GM21529 (cell line): ENCODE measurements at regions not wholly inside any gene's neighbourhood (a gene's known extent, or its start where the extent isn't known, plus 50 kb on each side); places are given as distances from the start of the nearest gene placed in this dataset.
"Not testable (repeated sequence)": the region's sequence is repeated elsewhere in the genome, so short reads cannot be mapped to it uniquely, and the experiment has no call there.

Source experiments
- ATAC-seq: cut with Tn5 transposase; IDR thresholded peaks from one replicate; pipeline ENCODE4 v1.9.1; 2021; ENCODE audit not compliant: unreplicated experiment

DNA sequence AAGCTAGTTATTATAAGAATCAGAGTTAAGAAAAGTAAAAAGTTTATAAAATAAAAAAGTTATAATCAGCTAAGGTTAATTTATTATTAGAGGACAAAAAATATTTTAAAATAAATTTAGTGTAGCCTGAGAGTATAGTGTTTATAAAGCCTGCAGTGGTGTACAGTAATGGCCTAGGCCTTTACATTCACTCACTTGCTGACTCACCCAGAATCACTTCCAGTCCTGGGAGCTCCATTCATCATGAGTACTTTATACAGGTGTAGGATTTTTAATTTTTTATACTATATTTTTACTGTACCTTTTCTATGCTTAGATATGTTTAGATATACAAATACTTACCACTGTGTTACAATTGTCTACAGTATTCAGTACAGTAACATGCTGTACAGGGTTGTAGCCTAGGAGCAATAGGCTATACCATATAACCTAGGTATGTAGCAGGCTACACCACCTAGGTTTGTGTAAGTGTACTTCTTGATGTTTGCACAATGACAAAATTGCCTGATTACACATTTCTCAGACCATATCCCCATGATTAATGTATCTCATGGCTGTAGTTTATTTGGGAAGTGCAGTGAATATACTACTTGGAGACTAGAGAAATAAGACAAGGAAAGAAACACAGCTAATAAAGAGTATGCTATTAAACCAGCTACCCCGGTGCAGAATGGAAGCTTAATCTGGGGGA, 101.9 kb upstream of the GALNT15 start:
- no peak for ATAC-seq

DNA sequence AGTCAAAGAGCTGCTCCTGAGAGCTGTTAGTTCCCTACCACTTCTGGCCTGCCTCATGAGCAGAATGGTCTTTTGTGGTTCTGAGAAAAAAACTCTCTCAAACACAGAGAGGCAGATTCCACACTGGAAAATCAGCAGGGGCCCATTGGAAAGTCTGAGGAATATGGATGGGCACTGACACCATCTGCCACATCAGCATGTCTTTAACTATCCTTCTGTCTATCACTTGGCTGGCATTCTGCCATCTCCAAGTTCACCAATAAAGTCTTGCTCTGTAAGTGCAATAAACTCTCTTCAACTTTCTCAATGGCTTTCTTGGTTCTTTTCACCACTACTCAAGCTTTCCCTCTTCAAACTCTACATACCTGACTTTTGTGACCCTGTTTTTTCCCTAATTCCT, 101.3 kb upstream of the GALNT15 start:
- ATAC-seq: no peak

DNA sequence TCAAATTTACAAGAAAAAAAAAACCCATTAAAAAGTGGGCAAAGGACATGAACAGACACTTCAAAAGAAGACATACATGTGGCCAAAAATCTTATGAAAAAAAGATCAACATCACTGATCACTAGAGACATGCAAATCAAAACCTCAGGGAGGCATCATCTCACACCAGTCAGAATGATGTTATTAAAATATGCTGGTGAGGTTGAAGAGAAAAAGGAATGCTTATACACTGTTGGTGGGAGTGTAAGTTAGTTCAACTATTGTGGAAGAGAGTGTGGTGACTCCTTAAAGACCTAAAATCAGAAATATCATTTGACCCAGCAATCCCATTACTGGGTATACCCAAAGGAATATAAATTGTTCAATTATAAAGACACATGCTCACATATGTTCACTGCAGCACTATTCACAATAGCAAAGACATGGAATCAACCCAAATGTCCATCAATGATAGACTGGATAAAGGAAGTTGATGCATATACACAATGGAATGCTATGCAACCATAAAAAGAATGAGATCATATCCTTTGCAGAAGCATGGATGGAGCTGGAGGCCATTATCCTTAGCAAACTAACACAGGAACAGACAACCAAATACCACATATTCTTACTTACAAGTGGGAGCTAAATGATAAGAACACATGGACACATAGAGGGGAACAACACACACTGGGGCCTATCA, 100.3 kb upstream of the GALNT15 start:
- not testable (repeated sequence) for ATAC-seq

DNA sequence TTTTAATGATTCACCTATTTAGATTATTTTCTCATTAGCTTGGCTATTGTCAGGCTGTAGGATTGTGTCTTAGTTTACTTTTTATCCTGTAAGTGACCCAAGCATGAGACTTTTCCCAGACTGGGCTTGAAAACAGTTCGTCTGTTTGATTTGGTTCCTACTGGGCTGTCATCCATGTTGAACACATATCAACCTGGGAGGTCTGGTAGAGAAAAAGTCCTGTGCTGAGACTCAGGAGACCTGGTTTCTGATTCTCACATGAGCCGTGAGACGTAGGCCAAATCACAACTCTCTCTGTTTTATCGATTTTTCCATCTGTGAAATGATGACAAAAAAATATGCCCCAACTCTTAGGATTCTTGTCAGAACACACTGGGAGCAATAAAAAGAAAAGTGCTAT, 98.8 kb upstream of the GALNT15 start:
- no peak for ATAC-seq

DNA sequence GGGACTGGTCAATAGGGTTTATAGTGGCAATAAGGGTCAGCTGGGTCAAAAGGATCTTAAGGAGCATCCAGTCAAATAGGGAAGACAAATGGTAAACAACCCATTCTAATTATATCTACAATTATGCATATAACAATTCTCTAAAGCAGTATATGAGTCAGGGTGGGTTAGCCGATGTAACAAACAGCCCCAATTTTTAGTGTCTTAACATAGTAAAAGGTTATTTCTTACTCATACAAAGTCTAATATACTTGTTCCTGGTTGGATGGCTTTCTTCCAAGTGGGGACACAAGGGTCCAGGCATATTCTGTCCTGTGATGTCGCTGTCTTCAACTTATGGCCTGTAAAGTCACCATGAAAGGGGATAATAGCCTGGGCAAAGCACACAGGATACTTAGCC, 97.9 kb upstream of the GALNT15 start:
- no peak for ATAC-seq

DNA sequence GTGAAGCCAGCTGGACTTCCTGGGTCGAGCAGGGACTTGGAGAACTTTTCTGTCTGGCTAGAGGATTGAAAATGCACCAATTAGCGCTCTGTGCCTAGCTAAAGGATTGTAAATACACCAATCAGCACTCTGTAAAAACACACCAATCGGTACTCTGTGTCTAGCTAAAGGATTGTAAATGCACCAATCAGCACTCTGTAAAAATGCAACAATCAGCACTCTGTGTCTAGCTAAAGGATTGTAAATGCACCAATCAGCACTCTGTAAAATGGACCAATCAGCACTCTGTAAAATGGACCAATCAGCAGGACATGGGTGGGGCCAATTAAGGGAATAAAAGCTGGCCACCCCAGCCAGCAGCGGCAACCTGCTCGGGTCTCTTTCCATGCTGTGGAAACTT, 97.3 kb upstream of the GALNT15 start:
- not testable (repeated sequence) for ATAC-seq

DNA sequence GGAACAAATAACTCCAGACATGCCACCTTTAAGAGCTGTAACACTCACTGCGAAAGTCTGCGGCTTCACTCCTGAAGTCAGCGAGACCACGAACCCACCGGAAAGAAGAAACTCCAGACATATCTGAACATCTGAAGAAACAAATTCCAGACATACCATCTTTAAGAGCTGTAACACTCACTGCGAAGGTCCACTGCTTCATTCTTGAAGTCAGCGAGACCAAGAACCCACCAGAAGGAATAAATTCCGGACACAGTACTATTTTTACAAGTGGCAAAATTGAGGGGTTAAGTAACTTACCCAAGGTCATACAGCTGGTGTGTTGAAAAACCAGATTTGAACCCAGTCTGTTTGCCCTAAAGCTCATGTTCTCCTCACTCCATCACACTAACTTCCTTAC, 96.8 kb upstream of the GALNT15 start:
- not testable (repeated sequence) for ATAC-seq

DNA sequence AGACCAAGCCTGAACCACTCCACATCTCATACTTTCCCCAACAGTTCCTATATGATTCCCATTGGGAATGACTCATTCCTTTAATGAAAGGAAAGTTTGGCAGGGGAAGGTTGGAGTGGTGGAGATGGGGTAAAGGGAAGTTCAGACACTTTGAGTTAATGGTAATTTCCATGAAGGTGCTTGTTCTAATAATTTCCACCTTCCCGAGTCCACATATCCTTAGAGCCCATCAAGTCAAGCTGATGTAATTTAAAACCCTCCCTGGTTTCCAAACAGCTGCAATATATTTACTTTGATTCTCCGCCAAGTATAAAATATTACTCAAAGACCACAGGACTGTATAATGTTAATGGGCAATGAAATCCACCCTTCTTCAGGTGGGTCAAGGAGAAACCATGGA, 95.0 kb upstream of the GALNT15 start:
- ATAC-seq: no peak

DNA sequence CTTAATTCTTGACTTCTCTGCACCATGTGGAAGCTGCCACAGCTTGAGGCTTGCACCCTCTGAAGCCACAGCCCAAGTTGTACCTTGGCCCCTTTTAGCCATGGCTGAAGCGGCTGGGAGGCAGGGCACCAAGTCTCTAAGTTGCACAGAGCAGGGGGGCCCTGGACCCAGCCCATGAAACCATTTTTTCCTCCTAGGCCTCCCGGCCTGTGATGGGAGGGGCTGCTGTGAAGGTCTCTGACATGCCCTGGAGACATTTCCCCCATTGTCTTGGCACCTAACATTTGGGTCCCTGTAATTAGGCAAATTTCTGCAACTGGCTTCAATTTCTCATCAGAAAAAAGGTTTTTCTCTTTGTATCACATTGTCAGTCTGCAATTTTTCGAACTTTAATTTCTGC, 92.8 kb upstream of the GALNT15 start:
- no peak for ATAC-seq

DNA sequence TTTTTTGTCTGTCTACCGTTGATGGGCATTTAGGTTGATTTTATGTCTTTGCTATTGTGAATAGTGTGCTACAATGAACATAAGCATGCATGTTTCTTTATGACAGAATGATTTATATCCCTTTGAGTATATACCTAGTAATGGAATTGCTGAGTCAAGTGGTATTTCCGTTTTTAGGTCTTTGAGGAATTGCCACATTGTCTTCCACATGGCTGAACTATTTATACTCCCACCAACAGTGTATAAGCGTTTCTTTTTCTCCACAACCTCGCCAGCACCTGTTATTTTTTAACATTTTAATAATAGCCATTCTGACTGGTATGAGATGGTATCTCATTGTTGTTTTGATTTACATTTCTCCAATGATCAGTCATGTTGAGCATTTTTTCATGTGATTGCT, 89.6 kb upstream of the GALNT15 start:
- ATAC-seq: no peak

DNA sequence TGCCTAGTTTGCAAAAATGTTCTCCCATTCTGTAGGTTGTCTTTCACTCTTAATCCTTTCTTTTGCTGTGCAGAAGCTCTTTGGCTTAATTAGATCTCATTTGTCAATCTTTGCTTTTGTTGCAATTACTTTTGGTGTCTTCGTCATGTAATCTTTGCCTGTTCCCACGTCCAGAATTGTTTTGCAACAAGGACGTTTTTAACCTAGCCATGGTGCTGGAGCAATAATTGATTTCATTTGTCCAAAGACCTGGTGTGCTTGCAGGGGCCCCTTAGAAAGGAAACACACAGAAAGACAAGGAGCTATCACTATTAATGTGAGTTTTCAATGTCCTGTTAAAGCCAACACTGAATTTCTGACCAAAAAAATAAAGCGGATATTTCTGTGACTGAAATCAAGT, 89.1 kb upstream of the GALNT15 start:
- ATAC-seq: no peak

DNA sequence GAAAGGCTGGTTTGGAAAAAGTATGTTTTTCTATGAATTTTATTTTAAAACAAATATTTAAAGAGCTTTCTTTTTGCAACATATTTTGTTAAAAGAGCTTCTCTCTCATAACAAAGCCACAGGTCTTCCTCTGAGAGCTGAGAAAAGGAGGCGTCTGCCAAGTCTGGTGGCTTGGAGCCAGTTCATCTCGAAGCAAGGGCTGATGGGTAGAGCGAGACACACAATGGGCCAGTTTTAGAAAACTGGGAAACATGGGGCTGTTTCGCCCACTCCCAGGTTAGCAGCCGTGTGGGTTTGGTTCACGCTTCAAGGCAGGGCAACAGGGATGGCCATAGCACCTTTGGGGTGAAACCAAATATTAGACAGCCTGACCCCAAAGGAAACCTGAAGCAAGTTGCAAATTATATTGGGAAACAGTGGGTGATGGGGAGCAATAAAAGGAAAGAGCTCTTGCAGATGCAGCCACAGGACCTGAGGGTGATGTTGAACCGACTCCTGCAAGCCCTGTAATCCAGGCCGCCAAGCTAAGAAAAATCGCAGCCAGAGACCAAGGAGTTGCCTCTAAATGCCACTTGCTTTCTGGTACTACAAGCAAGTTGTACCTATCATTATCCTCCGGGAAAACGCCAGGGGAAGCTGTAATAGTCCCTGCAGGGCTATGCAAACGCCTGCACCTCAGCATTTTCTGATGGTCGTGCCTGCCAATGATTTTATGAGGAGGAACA, 88.4 kb upstream of the GALNT15 start:
- ATAC-seq: no peak

DNA sequence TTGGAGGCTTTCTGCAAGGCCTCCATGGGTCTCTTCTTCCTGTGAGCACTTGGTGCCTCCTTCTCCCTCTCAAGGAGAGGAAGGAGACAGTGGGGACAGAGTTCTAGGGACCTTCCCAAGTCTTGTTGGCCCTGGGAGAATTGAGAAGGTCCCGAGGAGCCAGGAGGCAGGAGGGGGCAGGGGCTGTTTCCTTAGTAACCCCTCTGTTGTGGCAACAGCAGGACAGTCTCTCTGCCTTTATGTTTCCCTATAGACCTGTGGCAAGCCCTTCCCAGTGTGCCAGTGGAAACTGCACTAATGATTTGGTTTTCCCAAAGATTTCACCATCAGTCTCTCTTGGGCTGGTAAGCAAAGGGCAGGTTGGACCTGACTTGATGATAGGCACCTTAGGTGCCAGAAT, 87.8 kb upstream of the GALNT15 start:
- no peak for ATAC-seq

DNA sequence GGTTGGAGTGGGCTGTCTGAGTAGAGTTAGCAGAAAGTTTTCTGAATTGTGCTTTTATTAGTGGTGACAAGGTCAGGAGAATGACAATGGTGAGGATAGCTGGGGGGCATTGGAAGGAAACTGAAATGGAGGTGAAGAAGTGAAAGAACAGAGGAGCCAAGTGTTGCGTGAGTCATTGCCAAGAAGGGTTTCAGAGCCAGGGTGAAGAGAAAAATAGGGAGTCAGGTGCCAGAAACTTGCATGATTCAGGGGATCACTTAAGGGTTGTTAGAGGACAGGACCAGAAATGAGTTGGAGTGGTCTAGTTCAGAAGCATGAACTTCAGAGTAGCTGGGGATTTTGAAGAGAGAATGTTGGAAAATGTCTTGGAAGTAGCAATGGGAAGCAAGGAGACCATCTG, 86.0 kb upstream of the GALNT15 start:
- no peak for ATAC-seq

DNA sequence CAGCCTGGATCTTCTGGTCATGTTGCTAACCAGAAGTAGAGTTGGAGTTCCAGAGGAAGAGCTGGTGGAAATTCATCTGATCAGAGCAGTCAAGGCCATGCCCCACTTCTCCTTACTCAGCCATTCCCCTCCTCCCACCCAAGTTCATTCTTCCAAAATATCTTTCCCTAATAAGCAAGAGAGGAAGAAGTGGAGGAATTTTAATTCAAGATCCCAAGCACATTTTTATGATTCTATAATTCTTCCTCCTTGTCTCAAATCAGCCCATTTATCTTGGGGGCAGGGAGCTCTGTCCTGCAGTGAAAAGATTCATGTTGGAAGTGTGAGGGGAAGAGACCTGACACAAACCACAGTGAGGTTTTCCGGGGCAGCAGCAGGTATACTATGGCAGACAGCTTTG, 85.0 kb upstream of the GALNT15 start:
- no peak for ATAC-seq

DNA sequence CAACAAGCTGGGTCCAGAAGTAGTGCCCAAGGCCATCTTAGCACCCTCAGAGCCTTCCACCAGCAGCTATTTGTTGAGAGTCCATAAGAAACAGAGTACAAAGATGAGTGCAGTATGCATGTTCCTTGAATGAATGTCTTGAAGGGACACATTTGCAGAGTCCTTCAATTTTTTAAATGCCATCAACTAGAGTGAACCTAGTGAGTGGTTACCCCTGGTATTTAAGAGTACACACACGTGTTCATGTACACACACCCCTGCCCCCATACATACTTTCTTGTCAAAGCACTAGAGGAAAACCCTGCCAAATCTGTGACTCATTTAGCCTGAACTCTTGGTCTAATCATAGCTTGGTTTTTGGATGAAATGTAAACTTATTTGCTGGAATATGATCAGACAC, 84.5 kb upstream of the GALNT15 start:
- ATAC-seq: no peak

DNA sequence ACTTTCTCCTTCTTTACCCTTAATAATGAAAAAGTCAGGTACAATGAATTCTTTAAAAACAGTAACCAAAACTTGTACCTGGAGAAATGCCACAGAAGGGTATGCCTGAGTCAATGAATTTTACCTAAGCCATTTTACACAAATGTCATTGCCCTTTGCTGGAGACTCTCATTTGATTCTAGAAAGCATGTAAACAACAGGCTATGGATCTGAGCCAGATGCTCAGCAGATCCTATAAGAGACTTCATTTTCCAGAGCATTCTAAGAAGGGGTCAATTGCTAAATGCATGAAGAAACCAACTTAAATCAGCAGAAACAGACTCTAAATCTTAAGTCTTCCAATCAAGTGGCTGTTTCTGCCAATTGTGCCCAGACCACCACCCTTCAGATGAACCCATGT, 83.8 kb upstream of the GALNT15 start:
- no peak for ATAC-seq

DNA sequence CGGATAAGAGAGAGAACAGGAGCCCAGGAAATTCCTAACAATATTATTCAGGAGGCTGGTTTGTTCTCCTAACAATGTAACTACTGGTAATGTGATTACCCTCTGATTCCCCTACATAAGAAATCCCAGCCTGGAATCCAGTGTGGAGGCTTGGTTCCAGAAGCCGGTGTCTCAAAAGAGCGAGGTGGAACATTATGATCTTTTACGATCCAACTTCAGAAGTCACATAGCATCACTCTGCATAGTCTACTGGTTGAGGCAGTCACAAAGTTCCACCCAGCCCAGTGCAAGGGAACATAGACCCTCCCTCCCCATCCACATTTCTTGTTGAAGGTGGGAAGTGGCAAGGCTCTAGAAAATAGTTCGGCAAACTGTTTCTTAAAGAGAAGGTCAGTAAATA, 81.6 kb upstream of the GALNT15 start:
- ATAC-seq: no peak

DNA sequence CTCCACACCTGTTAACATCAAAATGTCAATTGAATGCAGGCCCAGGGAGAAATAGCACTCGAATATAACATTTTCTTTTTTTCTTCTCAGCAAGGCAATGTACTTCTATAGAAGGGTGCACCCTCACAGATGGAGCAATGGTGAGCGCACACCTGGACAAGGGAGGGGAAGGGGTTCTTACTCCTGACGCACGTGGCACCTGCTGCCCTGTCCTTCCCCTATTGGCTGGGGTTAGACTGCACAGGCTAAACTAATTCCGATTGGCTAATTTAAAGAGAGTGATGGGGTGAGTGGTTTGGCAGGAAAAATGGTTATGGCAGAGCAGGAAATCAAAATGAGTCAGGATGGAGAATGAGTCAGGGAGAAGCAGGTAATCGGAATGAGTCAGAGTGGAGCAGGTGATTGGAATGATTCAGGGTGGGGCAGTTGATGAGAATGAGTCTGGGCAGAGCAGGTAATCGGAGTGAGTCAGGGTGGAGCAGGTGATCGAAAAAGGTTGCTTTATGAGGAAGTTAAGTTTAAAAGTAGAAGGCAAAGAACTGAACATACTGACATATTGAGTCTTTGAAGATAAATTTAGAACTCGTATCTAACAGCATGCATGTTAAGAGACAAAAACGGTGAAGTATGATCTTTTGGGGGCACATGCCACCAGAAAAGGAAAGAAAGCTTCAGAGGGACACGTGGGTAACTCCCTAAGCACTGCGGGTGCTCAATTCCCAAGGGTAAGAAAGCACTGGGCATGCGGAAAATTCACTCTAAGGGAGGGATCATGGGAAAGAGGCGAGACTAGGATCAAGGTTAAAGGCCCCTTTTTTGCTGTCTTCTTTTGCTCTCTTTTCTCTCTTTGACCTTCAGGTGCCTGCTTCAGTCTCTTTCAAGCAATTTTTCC, 72.9 kb upstream of the GALNT15 start:
- ATAC-seq: no peak

DNA sequence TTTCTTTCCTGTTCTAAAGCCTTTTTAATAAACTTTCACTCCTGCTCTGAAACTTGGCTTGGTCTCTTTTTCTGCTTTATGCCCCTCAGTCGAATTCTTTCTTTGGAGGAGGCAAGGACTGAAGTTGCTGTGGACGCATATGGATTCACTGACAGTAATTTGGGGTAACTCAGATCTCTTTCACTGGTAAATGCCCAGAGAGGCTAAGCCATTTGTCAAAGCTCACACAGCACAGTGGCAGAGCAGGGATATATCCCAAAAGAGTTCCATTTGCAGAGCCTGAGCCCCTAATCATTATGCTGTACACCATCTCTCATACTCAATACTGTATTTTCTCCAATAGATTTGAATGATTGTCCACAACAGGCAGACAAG, 72.3 kb upstream of the GALNT15 start:
- no peak for ATAC-seq

DNA sequence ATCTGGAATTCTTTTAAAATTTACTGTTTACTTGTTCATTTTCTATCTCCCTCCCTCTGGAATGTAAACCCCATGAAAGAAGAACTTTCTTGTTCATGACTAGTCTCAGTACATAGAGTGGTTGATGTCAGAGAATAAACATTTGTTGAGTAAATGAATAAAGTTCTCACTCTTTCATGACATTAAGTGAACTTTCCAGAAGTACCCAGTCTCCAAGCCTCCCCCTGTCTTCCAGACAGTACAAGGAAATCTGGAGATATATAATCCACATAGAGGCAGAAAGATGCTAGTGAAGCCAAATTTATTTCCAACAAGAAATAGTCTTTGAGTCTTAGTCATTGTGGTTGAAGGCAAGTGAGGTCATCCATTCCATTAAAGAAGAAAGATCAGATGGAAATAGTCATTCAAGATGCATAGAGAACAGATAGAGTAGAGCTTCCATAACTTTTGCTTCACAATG, 71.5 kb upstream of the GALNT15 start:
- no peak for ATAC-seq
